NCI-H69 (cell line): ENCODE measurements at regions not wholly inside any gene's neighbourhood (a gene's known extent, or its start where the extent isn't known, plus 50 kb on each side); places are given as distances from the start of the nearest gene placed in this dataset.

Experiments
- DNase-seq: peaks from one replicate; lab custom pipeline; 2025; lab: John Stamatoyannopoulos, UW

- DNase-seq = no peak
Observed at GRCh38 chr9:135340143-135340655, 139.4 kb upstream of the PPP1R26 start.

- DNase-seq = peak; percentile 29
Observed at GRCh38 chr9:135340726-135341475, 138.7 kb upstream of the PPP1R26 start.

GRCh38 chr9:135341612-135342169 lies 137.9 kb upstream of the PPP1R26 start:
- no peak for DNase-seq

GRCh38 chr9:135342206-135343130 lies 137.1 kb upstream of the PPP1R26 start:
- no peak for DNase-seq

GRCh38 chr9:135343136-135343535 lies 136.4 kb upstream of the PPP1R26 start:
- no peak for DNase-seq

GRCh38 chr9:135343837-135344522 lies 135.6 kb upstream of the PPP1R26 start:
- DNase-seq = peak; percentile 80

- no peak for DNase-seq
Observed at GRCh38 chr9:135344523-135344901, 135.1 kb upstream of the PPP1R26 start.

GRCh38 chr9:135344915-135345500 lies 134.6 kb upstream of the PPP1R26 start:
- DNase-seq = no peak

- no peak for DNase-seq
Observed at GRCh38 chr9:135345775-135346433, 133.7 kb upstream of the PPP1R26 start.

- DNase-seq = no peak
Observed at GRCh38 chr9:135346438-135347050, 133.0 kb upstream of the PPP1R26 start.

- DNase-seq = no peak
Observed at GRCh38 chr9:135347461-135347860, 132.1 kb upstream of the PPP1R26 start.

- no peak for DNase-seq
Observed at GRCh38 chr9:135348076-135348787, 131.3 kb upstream of the PPP1R26 start.

- no peak for DNase-seq
Observed at GRCh38 chr9:135348788-135349150, 130.8 kb upstream of the PPP1R26 start.

- DNase-seq = no peak
Observed at GRCh38 chr9:135349212-135350002, 130.2 kb upstream of the PPP1R26 start.

GRCh38 chr9:135350003-135350315 lies 129.6 kb upstream of the PPP1R26 start:
- peak; percentile 92 for DNase-seq

GRCh38 chr9:135353935-135354334 lies 125.6 kb upstream of the PPP1R26 start:
- peak; percentile 71 for DNase-seq

GRCh38 chr9:135355521-135356011 lies 124.0 kb upstream of the PPP1R26 start:
- peak; percentile 99 for DNase-seq

- no peak for DNase-seq
Observed at GRCh38 chr9:135356021-135356420, 123.6 kb upstream of the PPP1R26 start.

GRCh38 chr9:135356796-135357195 lies 122.8 kb upstream of the PPP1R26 start:
- no peak for DNase-seq
